HEK293T (cell line): ENCODE measurements at regions not wholly inside any gene's neighbourhood (a gene's known extent, or its start where the extent isn't known, plus 50 kb on each side); places are given as distances from the start of the nearest gene placed in this dataset.

Source experiments
- CTCF ChIA-PET: fragments of 350-600 bp; formaldehyde crosslinking; extraction: SDS; loops from one replicate; lab custom pipeline; 2021; ENCODE audit warnings: antibody characterized with exemption, inconsistent platforms; lab: Yijun Ruan, JAX
- POLR2A ChIA-PET: fragments of 350-600 bp; formaldehyde crosslinking; extraction: SDS; loops from one replicate; lab custom pipeline; 2020; ENCODE audit warnings: antibody characterized with exemption, inconsistent platforms; lab: Yijun Ruan, JAX
- DNase-seq: peaks from one replicate; pipeline ENCODE4 v3.0.0; 2012; ENCODE audit warnings: mixed read lengths; ENCODE audit errors: extremely low spot score
- ARNT ChIP-seq: fragments of 450-650 bp; IDR thresholded peaks from 2 replicates; pipeline ENCODE4 v1.6.1; 2017; ENCODE audit warnings: mild to moderate bottlenecking
- BHLHE40 ChIP-seq: fragments of 450-650 bp; IDR thresholded peaks from 2 replicates; pipeline ENCODE4 v1.6.1; 2016; ENCODE audit warnings: mild to moderate bottlenecking, moderate library complexity, borderline replicate concordance
- CTBP1 ChIP-seq: fragments of 450-650 bp; IDR thresholded peaks from 2 replicates; pipeline ENCODE4 v1.6.1; 2016; ENCODE audit warnings: borderline replicate concordance
- ELF4 ChIP-seq: fragments of 450-650 bp; IDR thresholded peaks from 2 replicates; pipeline ENCODE4 v1.6.1; 2017; ENCODE audit warnings: antibody characterized with exemption
- FOXA1 ChIP-seq: fragments of 450-650 bp; IDR thresholded peaks from 2 replicates; pipeline ENCODE4 v1.6.1; 2016; ENCODE audit warnings: mild to moderate bottlenecking
- FOXK2 ChIP-seq: fragments of 450-650 bp; IDR thresholded peaks from 2 replicates; pipeline ENCODE4 v1.6.1; 2016; ENCODE audit warnings: mild to moderate bottlenecking
- FOXM1 ChIP-seq: fragments of 450-650 bp; IDR thresholded peaks from 2 replicates; pipeline ENCODE4 v1.6.1; 2017; ENCODE audit warnings: mild to moderate bottlenecking, borderline replicate concordance
- HDGF ChIP-seq: fragments of 450-650 bp; IDR thresholded peaks from 2 replicates; pipeline ENCODE4 v1.6.1; 2017; ENCODE audit warnings: antibody characterized with exemption, borderline replicate concordance
- L3MBTL2 ChIP-seq: fragments of 450-650 bp; conservative IDR thresholded peaks from 2 replicates; pipeline ENCODE4 v1.6.1; 2016; ENCODE audit warnings: mild to moderate bottlenecking
- LEF1 ChIP-seq: fragments of 450-650 bp; IDR thresholded peaks from 2 replicates; pipeline ENCODE4 v1.6.1; 2017; ENCODE audit warnings: mild to moderate bottlenecking, borderline replicate concordance
- NFRKB ChIP-seq: fragments of 450-650 bp; IDR thresholded peaks from 2 replicates; pipeline ENCODE4 v1.6.1; 2016; ENCODE audit warnings: mild to moderate bottlenecking, moderate library complexity
- SP1 ChIP-seq: fragments of 450-650 bp; IDR thresholded peaks from 2 replicates; pipeline ENCODE4 v1.6.1; 2017
- SUZ12 ChIP-seq: fragments of 450-650 bp; IDR thresholded peaks from 2 replicates; pipeline ENCODE4 v1.6.1; 2016; ENCODE audit warnings: mild to moderate bottlenecking
- TARDBP ChIP-seq: fragments of 450-650 bp; IDR thresholded peaks from 2 replicates; pipeline ENCODE4 v1.6.1; 2016
- ZNF384 ChIP-seq: fragments of 450-650 bp; IDR thresholded peaks from 2 replicates; pipeline ENCODE4 v1.6.1; 2016
- TF ChIP-seq, protein P1 (sequence below): fragments of 450-650 bp; IDR thresholded peaks from 2 replicates; pipeline ENCODE4 v1.6.1; 2016

DNA sequence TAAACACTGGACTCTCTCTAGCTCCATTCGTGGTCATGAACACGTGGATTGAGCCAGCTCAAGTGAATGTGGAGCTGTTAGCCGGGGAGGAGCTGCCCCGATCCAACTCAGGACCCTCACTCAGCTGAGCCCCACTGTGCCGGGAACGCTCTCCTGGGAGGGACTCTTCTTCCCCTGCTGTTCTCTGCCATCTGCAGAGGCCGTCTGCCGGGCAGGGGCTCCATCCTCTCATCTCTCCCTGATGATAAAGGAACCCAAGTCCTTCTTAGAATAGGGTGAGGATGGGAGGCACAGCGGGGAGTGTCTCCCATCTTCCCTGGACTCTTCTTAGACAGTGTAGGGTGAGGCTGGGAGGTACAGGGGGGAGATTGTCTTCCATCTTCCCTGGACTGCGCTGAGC lies 120.5 kb upstream of the IRX4 start:
- POLR2A ChIA-PET, result no interaction called here
- no peak for DNase-seq
- TF ChIP-seq, protein P1, sequence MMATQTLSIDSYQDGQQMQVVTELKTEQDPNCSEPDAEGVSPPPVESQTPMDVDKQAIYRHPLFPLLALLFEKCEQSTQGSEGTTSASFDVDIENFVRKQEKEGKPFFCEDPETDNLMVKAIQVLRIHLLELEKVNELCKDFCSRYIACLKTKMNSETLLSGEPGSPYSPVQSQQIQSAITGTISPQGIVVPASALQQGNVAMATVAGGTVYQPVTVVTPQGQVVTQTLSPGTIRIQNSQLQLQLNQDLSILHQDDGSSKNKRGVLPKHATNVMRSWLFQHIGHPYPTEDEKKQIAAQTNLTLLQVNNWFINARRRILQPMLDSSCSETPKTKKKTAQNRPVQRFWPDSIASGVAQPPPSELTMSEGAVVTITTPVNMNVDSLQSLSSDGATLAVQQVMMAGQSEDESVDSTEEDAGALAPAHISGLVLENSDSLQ, result no peak
- no peak for TF ChIP-seq FOXM1
- no peak for TF ChIP-seq FOXA1
- no peak for TF ChIP-seq ZNF384
- CTCF ChIA-PET, result no interaction called here

DNA sequence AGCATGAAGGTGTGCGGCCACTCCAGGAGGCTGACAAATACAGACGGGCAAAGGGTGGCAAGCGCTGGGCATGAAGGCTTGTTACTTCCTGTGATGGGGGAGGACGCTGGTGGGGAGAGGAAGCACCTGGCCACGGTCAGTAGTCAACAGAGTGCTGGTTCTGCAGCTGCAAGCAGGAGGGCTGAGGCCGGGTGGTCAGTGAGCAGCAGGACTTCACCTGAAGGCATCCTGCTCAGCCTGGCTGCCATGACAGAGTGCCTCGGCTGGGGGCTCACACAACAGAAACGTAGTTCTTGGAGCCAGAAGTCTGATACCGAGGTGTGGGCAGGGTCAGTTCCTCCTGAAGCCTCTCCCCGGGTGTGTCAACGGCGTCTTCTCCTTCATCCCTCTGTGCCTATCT lies 118.6 kb upstream of the IRX4 start:
- CTCF ChIA-PET, result no interaction called here

DNA sequence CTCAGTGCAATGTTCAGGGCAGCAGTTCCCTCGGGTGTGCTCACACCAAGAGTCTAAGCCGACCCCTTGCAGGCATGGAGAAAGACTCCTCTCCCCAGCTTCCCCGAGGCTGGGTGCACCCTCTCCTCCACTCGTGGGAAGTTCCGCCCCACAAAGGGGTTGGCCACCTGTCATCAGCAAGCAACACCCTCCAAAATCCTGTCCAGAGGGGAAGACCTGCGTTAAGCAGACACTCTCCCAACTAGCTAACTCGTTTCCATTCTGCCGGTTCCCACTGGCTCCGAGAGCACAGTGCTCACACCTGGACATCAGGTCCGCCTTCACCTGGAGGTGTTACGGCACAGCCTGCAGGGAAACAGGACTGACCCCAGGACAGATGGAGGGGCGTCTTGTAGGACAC lies 117.9 kb upstream of the IRX4 start:
- POLR2A ChIA-PET, result no interaction called here
- TF ChIP-seq ZNF384 (no peak), SUZ12 (no peak), TARDBP (no peak)
- CTCF ChIA-PET, result no interaction called here
- DNase-seq, result no peak

More for the DNA sequence above, 118.6 kb upstream of the IRX4 start:
- POLR2A ChIA-PET, result no interaction called here
- TF ChIP-seq L3MBTL2, result no peak
- TF ChIP-seq TARDBP, result no peak
- TF ChIP-seq LEF1, result no peak
- TF ChIP-seq, protein P1, result no peak
- TF ChIP-seq CTBP1, result no peak
- no peak for TF ChIP-seq NFRKB
- no peak for TF ChIP-seq FOXM1
- TF ChIP-seq FOXA1, result no peak
- no peak for TF ChIP-seq SP1
- TF ChIP-seq FOXK2, result no peak
- no peak for DNase-seq

DNA sequence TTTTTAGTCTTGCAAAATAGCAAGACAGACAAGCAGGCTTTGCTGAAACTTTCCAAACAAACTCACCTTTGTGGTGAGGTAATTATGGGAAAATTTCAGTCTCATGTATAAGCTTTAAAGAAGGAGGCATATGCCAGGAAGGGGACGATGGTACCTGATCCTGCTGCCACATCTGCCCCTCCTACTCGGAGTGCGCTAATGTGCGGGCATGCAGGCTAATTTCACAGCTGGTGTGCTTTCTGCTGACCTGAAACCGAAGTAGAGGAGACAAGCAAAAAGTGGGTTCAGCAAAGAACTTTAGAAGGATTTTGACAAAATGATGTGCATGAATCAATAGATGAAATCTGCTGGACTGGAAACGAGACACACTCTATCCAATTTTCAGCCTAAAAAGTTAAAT lies 117.1 kb upstream of the IRX4 start:
- CTCF ChIA-PET, result no interaction called here
- POLR2A ChIA-PET, result no interaction called here
- TF ChIP-seq CTBP1 (no peak), FOXK2 (no peak), ARNT (no peak), SUZ12 (no peak), SP1 (no peak), HDGF (no peak), L3MBTL2 (no peak), NFRKB (no peak), ELF4 (no peak), ZNF384 (no peak), FOXA1 (no peak)
- DNase-seq, result no peak

DNA sequence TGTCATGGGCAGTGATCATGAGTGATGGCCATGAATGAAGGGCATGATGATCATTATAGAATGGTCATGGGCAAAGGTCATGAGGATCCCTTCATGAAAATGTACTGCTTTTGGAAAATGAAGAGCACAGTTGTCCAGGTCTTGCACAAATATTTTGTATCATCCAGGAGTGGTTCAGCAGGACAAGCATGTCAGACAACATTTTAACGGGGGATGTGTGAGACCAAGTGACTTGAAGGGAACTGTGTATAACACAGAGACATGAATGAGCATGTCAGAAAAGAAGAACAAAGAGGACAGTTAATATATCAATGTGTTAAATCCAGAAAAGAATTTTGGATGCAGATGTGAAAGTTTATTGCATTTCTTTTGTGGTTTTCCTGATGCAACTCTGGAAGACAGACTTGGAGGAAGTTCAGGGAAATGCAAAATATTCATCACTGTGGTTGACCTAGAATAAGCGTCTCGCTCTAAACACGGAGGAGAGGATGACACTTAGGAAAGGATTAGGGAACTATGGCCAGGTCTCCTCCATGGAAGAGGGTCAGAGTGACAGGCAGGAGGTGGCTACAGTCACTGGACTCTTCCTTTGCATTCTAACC lies 116.1 kb upstream of the IRX4 start:
- ChIA-PET CTCF (no interaction called here), POLR2A (no interaction called here)
- TF ChIP-seq ZNF384, result no peak
- TF ChIP-seq L3MBTL2, result no peak
- TF ChIP-seq BHLHE40, result no peak
- no peak for TF ChIP-seq SUZ12
- no peak for TF ChIP-seq CTBP1
- TF ChIP-seq, protein P1, result no peak
- TF ChIP-seq TARDBP, result no peak
- TF ChIP-seq HDGF, result no peak
- no peak for TF ChIP-seq LEF1
- TF ChIP-seq SP1, result no peak
- no peak for TF ChIP-seq ARNT
- no peak for TF ChIP-seq FOXM1
- TF ChIP-seq ELF4, result no peak
- TF ChIP-seq NFRKB, result no peak
- TF ChIP-seq FOXK2, result no peak
- no peak for DNase-seq

DNA sequence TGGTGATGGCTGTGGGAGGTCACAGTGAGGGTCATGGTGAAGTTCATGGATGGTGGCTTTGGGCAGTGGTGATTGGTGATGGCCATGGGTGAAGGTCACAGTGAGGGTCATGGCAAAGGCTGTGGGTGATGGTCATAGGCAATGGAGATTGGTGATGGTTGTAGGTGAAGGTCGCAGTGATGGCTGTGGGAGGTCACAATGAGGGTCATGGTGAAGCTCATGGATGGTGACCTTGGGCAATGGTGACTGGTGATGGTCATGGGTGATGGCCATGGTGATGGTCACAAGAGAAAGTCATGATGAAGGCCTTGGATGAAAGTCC lies 115.6 kb upstream of the IRX4 start:
- ChIA-PET CTCF (no interaction called here), POLR2A (no interaction called here)
- no peak for TF ChIP-seq FOXA1
- TF ChIP-seq ARNT, result no peak
- TF ChIP-seq SP1, result no peak
- TF ChIP-seq ELF4, result no peak
- TF ChIP-seq L3MBTL2, result no peak
- TF ChIP-seq LEF1, result no peak
- TF ChIP-seq NFRKB, result no peak
- TF ChIP-seq TARDBP, result no peak
- TF ChIP-seq CTBP1, result no peak
- no peak for TF ChIP-seq FOXM1
- no peak for DNase-seq

DNA sequence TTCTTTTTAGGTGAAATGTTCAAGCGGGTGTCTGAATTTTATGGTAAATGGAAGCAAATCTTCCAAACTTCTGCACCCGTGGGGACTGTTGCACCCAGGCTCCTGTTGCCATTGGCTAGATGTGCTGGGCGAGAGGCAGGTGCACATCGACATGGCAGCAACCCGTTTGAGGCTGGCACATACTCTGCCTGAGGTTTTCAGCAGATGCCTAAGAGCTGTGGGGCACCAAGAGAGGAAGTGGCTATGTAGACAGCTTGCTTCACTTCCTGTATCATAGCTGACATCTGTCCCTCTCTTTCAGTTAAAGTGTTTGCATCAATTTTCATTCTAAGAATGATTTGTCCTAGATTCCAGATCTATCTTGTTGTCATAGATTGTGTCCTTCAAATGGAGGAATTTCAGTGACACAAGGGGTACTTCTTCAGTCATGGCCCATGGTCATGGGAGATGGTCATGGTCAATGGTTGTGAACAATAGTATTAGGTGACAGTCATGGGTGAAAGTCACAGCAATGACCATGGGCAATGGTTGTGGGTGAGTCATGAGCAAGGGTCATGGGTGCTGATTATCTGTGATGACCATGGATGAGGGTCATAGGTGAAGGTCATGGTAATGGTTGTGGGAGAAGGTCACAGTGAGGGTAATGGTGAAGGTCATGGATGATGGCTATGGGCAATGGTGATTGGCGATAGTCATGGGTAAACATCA lies 115.1 kb upstream of the IRX4 start:
- no peak for TF ChIP-seq L3MBTL2
- TF ChIP-seq ELF4, result no peak
- no peak for TF ChIP-seq CTBP1
- TF ChIP-seq TARDBP, result no peak
- TF ChIP-seq FOXK2, result no peak
- TF ChIP-seq ZNF384, result no peak
- TF ChIP-seq ARNT, result no peak
- TF ChIP-seq FOXM1, result no peak
- TF ChIP-seq SP1, result no peak
- no peak for TF ChIP-seq NFRKB
- TF ChIP-seq SUZ12, result no peak
- TF ChIP-seq LEF1, result no peak
- no peak for TF ChIP-seq FOXA1
- TF ChIP-seq, protein P1, result no peak
- TF ChIP-seq HDGF, result no peak
- TF ChIP-seq BHLHE40, result no peak
- ChIA-PET POLR2A (no interaction called here), CTCF (no interaction called here)
- DNase-seq, result no peak
